ENCODE measurements at regions not wholly inside any gene's neighbourhood (a gene's known extent, or its start where the extent isn't known, plus 50 kb on each side); places are given as distances from the start of the nearest gene placed in this dataset.

DNA sequence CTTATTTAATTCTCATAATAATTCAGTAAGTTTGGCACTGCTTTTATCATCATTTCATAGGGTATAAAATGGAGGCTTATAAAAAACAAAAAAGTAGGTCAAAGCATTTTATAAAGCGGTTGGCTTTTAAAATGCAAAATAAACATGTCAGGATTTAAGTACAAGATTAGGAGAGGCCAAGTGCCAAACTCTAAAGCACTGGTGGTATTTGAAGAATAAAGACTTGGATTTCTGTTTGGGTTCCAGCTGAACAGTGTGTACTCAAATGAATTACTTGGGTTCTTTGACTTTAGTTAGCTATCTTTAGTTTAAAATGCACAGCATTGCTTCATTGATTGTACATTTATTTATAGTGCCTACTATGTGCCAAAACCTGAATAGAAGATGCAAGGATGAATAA lies 966.6 kb upstream of the SEL1L start:
- H3K27me3 ChIP-seq (replicated peaks; ENCODE audit: control insufficient read depth, insufficient read depth, low read length): no peaks in the 10 kb centered on the region
- no peak for TF ChIP-seq CTCF (IDR thresholded peaks at IDR 0.05; ENCODE audit: insufficient read depth, low read length, poor library complexity, severe bottlenecking)
- no peaks in the 10 kb centered on the region for H3K36me3 ChIP-seq (ENCODE audit: control insufficient read depth, insufficient read depth, low read length)
- no peak for DNase-seq (ENCODE audit: extremely low read depth, insufficient read length)
- H3K4me3 ChIP-seq (replicated peaks; ENCODE audit: low read depth, low read length): no peak overlapping the region

GRCh38 chr14:82501554-82501953 lies 967.9 kb upstream of the SEL1L start:
- H3K27me3 ChIP-seq (replicated peaks; ENCODE audit: control insufficient read depth, insufficient read depth, low read length): no peaks in the 10 kb centered on the region
- H3K4me3 ChIP-seq (replicated peaks; ENCODE audit: low read depth, low read length): no peak overlapping the region
- H3K36me3 ChIP-seq (ENCODE audit: control insufficient read depth, insufficient read depth, low read length): no peaks in the 10 kb centered on the region
- TF ChIP-seq CTCF (IDR thresholded peaks at IDR 0.05; ENCODE audit: insufficient read depth, low read length, poor library complexity, severe bottlenecking): no peak
- DNase-seq (ENCODE audit: extremely low read depth, insufficient read length): no peak

DNA sequence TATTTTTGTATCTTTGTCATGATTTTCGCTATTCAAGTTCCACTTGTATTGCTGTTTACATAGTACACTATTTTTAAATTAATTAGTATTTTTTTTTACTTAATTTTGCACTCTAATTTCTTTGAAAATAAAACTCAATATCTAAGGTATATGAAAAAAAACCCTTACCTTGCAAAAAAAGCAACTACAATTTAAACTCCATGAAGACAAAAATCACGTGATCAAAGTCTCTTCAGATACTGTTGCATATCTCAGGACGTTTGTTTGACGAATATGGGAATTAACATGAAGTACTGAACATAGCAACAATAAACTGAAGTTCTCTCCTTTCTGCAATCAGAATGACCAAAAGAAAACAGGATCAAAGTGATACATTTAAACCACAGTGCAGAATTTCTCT lies 968.4 kb upstream of the SEL1L start:
- Histone ChIP-seq H3K36me3 (ENCODE audit: control insufficient read depth, insufficient read depth, low read length) (no peaks in the 10 kb centered on the region), H3K4me3 (replicated peaks; ENCODE audit: low read depth, low read length) (no peak overlapping the region), H3K27me3 (replicated peaks; ENCODE audit: control insufficient read depth, insufficient read depth, low read length) (no peaks in the 10 kb centered on the region)
- no peak for TF ChIP-seq CTCF (IDR thresholded peaks at IDR 0.05; ENCODE audit: insufficient read depth, low read length, poor library complexity, severe bottlenecking)
- DNase-seq (ENCODE audit: extremely low read depth, insufficient read length): no peak

GRCh38 chr14:82504894-82505293 lies 971.2 kb upstream of the SEL1L start:
- no peaks in the 10 kb centered on the region for H3K36me3 ChIP-seq (ENCODE audit: control insufficient read depth, insufficient read depth, low read length)

DNA sequence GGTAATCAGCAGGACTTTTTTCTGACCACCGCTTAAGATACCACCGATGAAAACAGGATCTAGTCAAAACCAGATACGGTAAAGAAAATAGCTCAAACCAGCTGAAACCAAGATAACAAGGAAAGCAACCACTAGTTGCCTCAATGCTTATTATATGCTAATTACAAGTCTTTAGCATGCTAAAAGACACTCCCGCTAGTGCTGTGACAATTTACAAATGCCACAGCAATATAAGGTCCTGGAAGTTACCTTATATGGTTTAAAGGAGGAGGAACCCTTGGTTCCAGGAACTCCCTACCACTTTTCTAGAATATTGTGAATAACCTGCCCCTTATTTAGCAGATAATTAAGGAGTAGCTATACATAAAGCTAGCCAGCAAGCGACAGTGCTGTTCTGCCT lies 976.4 kb upstream of the SEL1L start:
- no peak overlapping the region for H3K4me3 ChIP-seq (replicated peaks; ENCODE audit: low read depth, low read length)
- no peaks in the 10 kb centered on the region for H3K27me3 ChIP-seq (replicated peaks; ENCODE audit: control insufficient read depth, insufficient read depth, low read length)
- no peak for DNase-seq (ENCODE audit: extremely low read depth, insufficient read length)
- TF ChIP-seq CTCF (IDR thresholded peaks at IDR 0.05; ENCODE audit: insufficient read depth, low read length, poor library complexity, severe bottlenecking): no peak
- no peaks in the 10 kb centered on the region for H3K36me3 ChIP-seq (ENCODE audit: control insufficient read depth, insufficient read depth, low read length)

More at GRCh38 chr14:82504894-82505293, 971.2 kb upstream of the SEL1L start:
- no peak for DNase-seq (ENCODE audit: extremely low read depth, insufficient read length)
- no peak for TF ChIP-seq CTCF (IDR thresholded peaks at IDR 0.05; ENCODE audit: insufficient read depth, low read length, poor library complexity, severe bottlenecking)
- Histone ChIP-seq H3K27me3 (replicated peaks; ENCODE audit: control insufficient read depth, insufficient read depth, low read length) (no peaks in the 10 kb centered on the region), H3K4me3 (replicated peaks; ENCODE audit: low read depth, low read length) (no peak overlapping the region)

- H3K36me3 ChIP-seq (ENCODE audit: control insufficient read depth, insufficient read depth, low read length): no peaks in the 10 kb centered on the region
- TF ChIP-seq CTCF (IDR thresholded peaks at IDR 0.05; ENCODE audit: insufficient read depth, low read length, poor library complexity, severe bottlenecking): no peak
- no peaks in the 10 kb centered on the region for H3K27me3 ChIP-seq (replicated peaks; ENCODE audit: control insufficient read depth, insufficient read depth, low read length)
- no peak for DNase-seq (ENCODE audit: extremely low read depth, insufficient read length)
- no peak overlapping the region for H3K4me3 ChIP-seq (replicated peaks; ENCODE audit: low read depth, low read length)
Observed at GRCh38 chr14:82511399-82511798, 977.7 kb upstream of the SEL1L start.
